Psoas muscle (tissue), 7 donors: ENCODE measurements at regions not wholly inside any gene's neighbourhood (a gene's known extent, or its start where the extent isn't known, plus 50 kb on each side); places are given as distances from the start of the nearest gene placed in this dataset.

Experiments used
- ATAC-seq, 4 donors: fragments of 200-7000 bp; cut with Tn5 transposase; one replicate each; pipeline ENCODE4 v1.9.1; 2020; ENCODE audit warnings: moderate library complexity in 3 of 4, mild to moderate bottlenecking in 2 of 4
- DNase-seq, 2 donors: peaks; one replicate each; pipeline ENCODE4 v3.0.0-alpha.2; 2020
- H3K27ac ChIP-seq: fragments of 200-600 bp; one replicate; pipeline ENCODE4 v1.8.0; 2022
- H3K27me3 ChIP-seq, 3 donors: fragments of 200-600 bp in 1 of 3; one replicate each; pipeline versions ENCODE4 v1.6.1 to v1.8.0; 2013 to 2022; ENCODE audit warnings: low read length in 2 of 3, mild to moderate bottlenecking in 2 of 3, moderate library complexity in 1 of 3; ENCODE audit not compliant: insufficient read depth in 3 of 3
- H3K36me3 ChIP-seq, 2 donors: fragments of 200-600 bp in 1 of 2; one replicate each; pipeline versions ENCODE4 v1.6.1 to v1.8.0; 2013 to 2022; ENCODE audit warnings: low read depth in 1 of 2, mild to moderate bottlenecking in 1 of 2, moderate library complexity in 1 of 2; ENCODE audit not compliant: insufficient read depth in 1 of 2
- H3K4me1 ChIP-seq: fragments of 200-600 bp; one replicate; pipeline ENCODE4 v1.8.0; 2022
- H3K4me3 ChIP-seq: fragments of 200-600 bp; one replicate; pipeline ENCODE4 v1.8.0; 2022; ENCODE audit warnings: mild to moderate bottlenecking
- H3K9me3 ChIP-seq: fragments of 200-600 bp; one replicate; pipeline ENCODE4 v1.8.0; 2022
- CTCF ChIP-seq: fragments of 200-600 bp; IDR thresholded peaks from one replicate; pipeline ENCODE4 v1.8.0; 2022; ENCODE audit warnings: antibody characterized with exemption
- WGBS, 3 donors: extraction: QIAGEN DNeasy Blood & Tissue Kit; methylation state at CpG; one replicate each; pipeline versions ENCODE4 v1.1.6 to v1.1.7; 2013; 5-methylcytosine and 5-hydroxymethylcytosine counted together
- intact Hi-C, 2 donors: fragments of 100-400 bp; cut with DNase I; formaldehyde crosslinking; loops; one replicate each; pipeline versions ENCODE4 v1.11.0 to v1.14.2; 2022
- donor health status: healthy with polysubstance abuse.
- donor health status: DM: no; HTN: no; CAD: no; lungs with moderate emphysema.
- donor health status: Bipolar disorder and iron deficiency.
- donor health status: healthy.
- donor health status: DM: yes; HTN: yes; CAD: no.
- donor health status: DM: no; HTN: no; CAD: no.
- donor health status: DM: yes; HTN: yes; CAD: no.

DNA sequence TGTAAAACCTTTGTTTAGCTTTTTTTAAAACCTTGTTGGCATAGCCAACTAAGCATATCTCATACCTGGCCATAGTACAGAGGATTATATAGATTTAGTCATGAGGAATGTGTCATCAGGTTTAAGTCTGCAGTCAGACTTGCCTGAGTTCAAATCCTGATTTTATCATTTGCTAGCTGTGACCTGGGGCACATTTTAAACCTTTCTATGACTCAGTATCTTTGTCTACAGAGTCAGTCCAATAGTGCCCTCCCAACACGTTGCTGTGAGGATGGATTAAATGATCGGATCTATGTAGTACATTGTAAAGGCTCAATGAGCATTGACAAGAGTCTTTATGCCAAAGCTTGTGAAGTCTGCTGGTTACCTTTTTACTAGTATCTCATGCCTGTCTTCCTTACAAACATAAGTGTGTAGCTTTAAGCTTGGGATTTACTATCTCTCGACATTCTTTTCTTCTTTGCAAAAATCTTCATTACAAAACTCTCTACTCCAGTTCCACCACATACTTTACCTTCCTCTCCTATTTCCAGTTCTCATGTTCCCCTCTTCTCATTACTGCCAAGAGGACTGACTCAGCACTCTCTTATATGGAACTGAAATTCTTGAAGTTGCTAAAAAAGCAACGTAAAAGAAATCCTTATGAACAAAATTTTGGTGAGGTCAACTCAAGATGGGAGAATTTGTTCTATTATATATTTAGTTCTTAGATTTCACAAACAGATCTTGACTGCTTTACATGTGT is 68.1 kb upstream of the RBMS1 start:
- intact Hi-C loops, result no loop called here
- Histone ChIP-seq H3K9me3 (no peaks in the 10 kb centered on the region), H3K27me3 (no peaks in the 10 kb centered on the region), H3K4me3 (no peak overlapping the region), H3K27ac (peak overlapping the region; percentile 33), H3K36me3 (no peaks in the 10 kb centered on the region), H3K4me1 (peaks cover 48% of the 10 kb centered on the region)
- DNase-seq (no peak), ATAC-seq (no peak)
- WGBS, 3 donors, result 24 to 44% (median 32%) methylated on average over 4 of the region's 4 CpGs
- no peak for TF ChIP-seq CTCF

- H3K9me3 ChIP-seq, result no peaks in the 10 kb centered on the region
- H3K27me3 ChIP-seq, result no peaks in the 10 kb centered on the region
- ATAC-seq (no peak), DNase-seq (no peak)
- WGBS, 3 donors, result 92 to 93% (median 93%) methylated on average over 2 of the region's 2 CpGs
- H3K4me3 ChIP-seq, result no peak overlapping the region
- H3K27ac ChIP-seq, result no peak overlapping the region
- H3K4me1 ChIP-seq, result peaks cover 54% of the 10 kb centered on the region
- intact Hi-C loops, result no loop called here
- no peak for TF ChIP-seq CTCF
- H3K36me3 ChIP-seq, result no peaks in the 10 kb centered on the region
Observed at GRCh38 chr2:160562730-160563129, 69.1 kb upstream of the RBMS1 start.

DNA sequence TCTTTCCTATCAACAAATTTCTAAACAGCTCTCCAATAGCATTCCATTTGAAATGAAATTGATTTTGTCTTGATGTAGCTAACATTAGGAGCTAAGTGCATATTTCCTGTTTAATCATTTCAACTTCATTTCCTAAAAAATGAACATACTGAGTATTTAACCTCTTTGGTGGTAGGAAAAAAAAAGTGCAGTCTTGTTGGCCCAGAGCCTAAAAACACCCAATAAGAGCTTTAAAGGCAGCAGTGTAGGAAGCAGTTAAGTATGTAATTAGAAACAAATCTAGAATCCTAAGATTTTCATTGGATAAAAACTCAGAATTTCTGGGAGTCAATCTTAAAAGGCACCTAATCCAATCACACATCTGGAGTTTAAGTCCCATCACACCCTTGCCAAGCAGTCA is 71.0 kb upstream of the RBMS1 start:
- Histone ChIP-seq H3K27ac (peak overlapping the region; percentile 38), H3K27me3 (no peaks in the 10 kb centered on the region), H3K36me3 (no peaks in the 10 kb centered on the region), H3K4me3 (no peak overlapping the region), H3K4me1 (peaks cover 54% of the 10 kb centered on the region), H3K9me3 (no peaks in the 10 kb centered on the region)
- TF ChIP-seq CTCF, result no peak
- DNase-seq (no peak), ATAC-seq (no peak)
- intact Hi-C loops, result no loop called here

DNA sequence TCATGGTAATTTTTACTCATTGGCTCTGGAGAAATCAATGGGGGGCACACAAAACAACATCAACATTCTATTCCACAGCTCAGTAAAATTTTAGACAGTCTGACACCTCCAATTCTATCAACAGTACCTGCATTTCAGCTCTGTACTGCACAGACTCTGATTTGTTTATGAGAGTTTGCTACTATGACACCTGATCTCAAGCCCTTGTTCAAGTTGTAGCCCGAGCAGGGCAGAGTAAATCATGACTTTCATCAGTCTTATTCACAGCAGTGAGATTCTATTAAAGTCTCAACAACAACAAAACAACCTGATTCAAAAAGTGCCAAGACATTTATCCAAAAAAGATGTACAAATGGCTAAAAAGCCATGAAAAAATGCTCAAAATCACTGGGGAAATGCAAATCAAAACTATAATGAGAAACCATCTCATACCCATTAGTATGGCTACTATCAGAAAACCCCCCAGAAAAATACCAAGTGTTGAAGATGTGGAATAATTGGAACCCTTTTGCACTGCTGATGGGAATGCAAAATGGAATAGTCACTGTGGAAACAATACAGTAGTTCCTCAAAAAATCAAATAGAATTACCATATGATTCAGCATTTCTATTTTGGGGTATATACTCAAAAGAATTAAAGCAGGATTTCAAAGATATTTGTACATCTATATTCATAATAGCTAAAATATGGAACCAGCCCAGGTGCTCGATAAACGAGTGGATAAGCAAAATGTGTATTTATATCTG is 71.7 kb upstream of the RBMS1 start:
- H3K36me3 ChIP-seq, result no peaks in the 10 kb centered on the region
- no peak overlapping the region for H3K4me3 ChIP-seq
- H3K9me3 ChIP-seq, result no peaks in the 10 kb centered on the region
- no peaks in the 10 kb centered on the region for H3K27me3 ChIP-seq
- peak overlapping the region; percentile 38 for H3K27ac ChIP-seq
- no peak for DNase-seq
- WGBS, 3 donors, result 66 to 73% (median 67%) methylated on average over 3 of the region's 3 CpGs
- peaks cover 54% of the 10 kb centered on the region for H3K4me1 ChIP-seq
- ATAC-seq, result peak in 2 of 4 donors; percentile 47 to 59
- intact Hi-C loops, result no loop called here
- TF ChIP-seq CTCF, result no peak
